Spleen (tissue), 7 donors: ENCODE measurements at regions not wholly inside any gene's neighbourhood (a gene's known extent, or its start where the extent isn't known, plus 50 kb on each side); places are given as distances from the start of the nearest gene placed in this dataset.

Source experiments
- POLR2A ChIP-seq, 3 donors: fragments of 450-650 bp; IDR thresholded peaks; one replicate each; pipeline ENCODE4 v1.5.1; 2017; ENCODE audit warnings: antibody characterized with exemption in 3 of 3, mild to moderate bottlenecking in 1 of 3
- POLR2AphosphoS5 ChIP-seq, 3 donors: sonication (generic); formaldehyde crosslinking; IDR thresholded peaks; one replicate each; pipeline ENCODE4 v1.5.1; 2017; ENCODE audit warnings: antibody characterized with exemption in 3 of 3
- TF ChIP-seq, protein P1 (sequence below), 11 experiments: fragments of 200-600 bp in 7 of 11; fragments of 450-650 bp in 4 of 11; sonication (generic) in 4 of 11; IDR thresholded peaks in 8 of 11; conservative IDR thresholded peaks in 3 of 11; 1 replicate in 7 of 11; 2 replicates in 4 of 11; pipeline versions ENCODE4 v1.4.0 to v1.8.0; 2016 to 2021; ENCODE audit warnings: antibody characterized with exemption in 11 of 11, inconsistent platforms in 4 of 11, mild to moderate bottlenecking in 1 of 11
- donor health status: DM: no; HTN: no; CAD: no; lungs with moderate emphysema.
- donor health status: DM: no; HTN: no; CAD: no.
- donor health status: DM: no; HTN: no; CAD: no.

DNA sequence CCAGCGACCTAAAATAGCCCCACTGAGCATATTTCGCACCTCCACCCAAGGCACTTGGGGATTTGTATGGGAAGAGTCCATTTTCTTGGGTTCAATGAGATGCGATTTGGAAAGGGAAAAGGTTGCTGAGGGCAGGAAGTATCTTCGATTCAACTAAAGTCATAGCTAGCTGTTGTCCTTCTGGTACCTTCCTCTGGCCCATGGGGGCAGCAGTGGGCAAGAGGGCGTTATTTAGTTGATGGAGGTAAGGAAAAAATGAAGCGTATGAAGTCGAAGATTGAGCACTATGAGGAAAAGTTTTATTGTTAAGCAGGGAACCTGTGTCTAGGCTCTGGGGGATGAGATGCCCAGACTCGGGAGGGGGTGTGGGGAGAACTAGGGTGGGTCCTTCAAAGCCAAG, 135.4 kb downstream of the EVX1 start:
- TF ChIP-seq POLR2AphosphoS5 (IDR thresholded peaks at IDR 0.05) (no peak), POLR2A (IDR thresholded peaks at IDR 0.05) (no peak)
- TF ChIP-seq, protein P1, sequence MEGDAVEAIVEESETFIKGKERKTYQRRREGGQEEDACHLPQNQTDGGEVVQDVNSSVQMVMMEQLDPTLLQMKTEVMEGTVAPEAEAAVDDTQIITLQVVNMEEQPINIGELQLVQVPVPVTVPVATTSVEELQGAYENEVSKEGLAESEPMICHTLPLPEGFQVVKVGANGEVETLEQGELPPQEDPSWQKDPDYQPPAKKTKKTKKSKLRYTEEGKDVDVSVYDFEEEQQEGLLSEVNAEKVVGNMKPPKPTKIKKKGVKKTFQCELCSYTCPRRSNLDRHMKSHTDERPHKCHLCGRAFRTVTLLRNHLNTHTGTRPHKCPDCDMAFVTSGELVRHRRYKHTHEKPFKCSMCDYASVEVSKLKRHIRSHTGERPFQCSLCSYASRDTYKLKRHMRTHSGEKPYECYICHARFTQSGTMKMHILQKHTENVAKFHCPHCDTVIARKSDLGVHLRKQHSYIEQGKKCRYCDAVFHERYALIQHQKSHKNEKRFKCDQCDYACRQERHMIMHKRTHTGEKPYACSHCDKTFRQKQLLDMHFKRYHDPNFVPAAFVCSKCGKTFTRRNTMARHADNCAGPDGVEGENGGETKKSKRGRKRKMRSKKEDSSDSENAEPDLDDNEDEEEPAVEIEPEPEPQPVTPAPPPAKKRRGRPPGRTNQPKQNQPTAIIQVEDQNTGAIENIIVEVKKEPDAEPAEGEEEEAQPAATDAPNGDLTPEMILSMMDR (IDR thresholded peaks at IDR 0.05 in 8 of 11, conservative IDR thresholded peaks at IDR 0.05 in 3 of 11), result no peak
